HUES48 (cell line): ENCODE measurements at regions not wholly inside any gene's neighbourhood (a gene's known extent, or its start where the extent isn't known, plus 50 kb on each side); places are given as distances from the start of the nearest gene placed in this dataset.

Experiments used
- H3K27ac ChIP-seq: one replicate; pipeline ENCODE4 v1.7.0; 2013; ENCODE audit warnings: low read depth, low read length, inconsistent platforms
- H3K27me3 ChIP-seq: 2 replicates; pipeline ENCODE4 v1.6.1; 2013; ENCODE audit warnings: mild to moderate bottlenecking, low read length; ENCODE audit not compliant: control insufficient read depth, insufficient read depth
- H3K36me3 ChIP-seq: 2 replicates; pipeline ENCODE4 v1.6.1; 2013; ENCODE audit warnings: low read length; ENCODE audit not compliant: control insufficient read depth, insufficient read depth
- H3K4me1 ChIP-seq: 2 replicates; pipeline ENCODE4 v1.6.1; 2013; ENCODE audit warnings: mild to moderate bottlenecking, low read length; ENCODE audit not compliant: control insufficient read depth, insufficient read depth
- H3K4me3 ChIP-seq: 2 replicates; pipeline ENCODE4 v1.5.1; 2013; ENCODE audit warnings: mild to moderate bottlenecking, low read depth, low read length
- H3K9ac ChIP-seq: 2 replicates; pipeline ENCODE4 v1.6.1; 2013; ENCODE audit warnings: mild to moderate bottlenecking, low read depth, low read length, moderate library complexity
- H3K9me3 ChIP-seq: 2 replicates; pipeline ENCODE4 v1.6.1; 2013; ENCODE audit warnings: low read length; ENCODE audit not compliant: control insufficient read depth, insufficient read depth

DNA sequence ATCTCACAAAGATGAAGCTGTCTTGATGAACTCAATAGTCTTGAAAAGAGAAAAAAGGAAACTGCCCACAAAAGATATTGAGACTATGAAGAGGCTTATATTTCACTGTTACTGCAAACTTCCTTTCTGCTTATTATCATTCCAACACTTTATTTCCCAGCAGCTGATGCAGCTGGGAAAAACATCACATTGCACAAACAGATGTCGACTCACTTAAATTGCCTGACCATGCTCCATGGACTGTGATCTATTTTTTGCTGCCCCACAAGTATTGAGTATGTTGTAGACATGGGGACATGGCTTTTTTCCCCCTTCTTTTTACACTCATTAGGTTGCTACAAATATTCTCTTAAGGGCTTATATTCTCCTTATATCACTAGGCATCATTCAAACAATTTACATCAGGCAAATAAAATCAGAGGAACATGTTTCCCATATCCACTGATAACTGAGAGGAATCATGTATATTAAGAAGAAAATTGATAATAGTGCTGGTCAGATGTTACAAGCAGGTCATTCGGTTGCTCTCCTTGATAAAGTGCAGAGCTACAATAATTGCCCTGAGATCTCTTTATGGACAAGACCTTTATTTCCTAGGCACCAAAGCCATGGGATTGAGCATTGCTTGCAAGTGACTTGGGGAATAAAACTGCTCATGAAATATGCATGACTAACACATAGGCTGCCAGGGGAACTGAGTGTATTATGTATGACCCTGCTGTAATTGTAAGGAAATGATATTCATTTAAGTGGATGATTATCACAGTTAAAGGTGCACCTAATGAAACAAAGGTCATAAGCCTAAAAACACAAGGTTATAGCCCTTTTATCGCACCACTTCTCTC, 509.9 kb downstream of the ZNF608 start:
- H3K36me3 ChIP-seq = no peaks in the 10 kb centered on the region
- no peak overlapping the region for H3K4me3 ChIP-seq
- H3K27ac ChIP-seq = no peak overlapping the region
- no peaks in the 10 kb centered on the region for H3K9me3 ChIP-seq
- H3K9ac ChIP-seq = no peak overlapping the region
- H3K4me1 ChIP-seq = peaks cover 48% of the 10 kb centered on the region
- H3K27me3 ChIP-seq = no peaks in the 10 kb centered on the region

DNA sequence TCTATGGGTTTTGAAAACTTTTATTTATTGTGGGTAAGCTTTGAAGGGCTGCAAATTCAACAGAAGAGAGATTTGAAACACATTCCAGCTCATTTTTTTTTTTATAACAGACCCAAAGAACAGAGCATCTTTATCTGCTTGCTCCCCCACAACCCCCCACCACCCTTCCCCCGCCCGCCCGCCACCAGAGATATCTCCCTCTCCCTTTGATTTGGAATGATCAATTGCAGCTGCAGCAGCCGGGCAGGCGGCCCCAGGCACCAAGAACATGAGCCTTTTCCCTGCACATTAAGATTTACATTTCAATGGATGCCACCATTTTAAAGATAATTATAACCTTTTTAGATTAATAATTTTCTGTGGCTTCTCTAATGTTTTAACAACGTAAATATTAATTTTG, 510.9 kb downstream of the ZNF608 start:
- Histone ChIP-seq H3K4me1 (peaks cover 51% of the 10 kb centered on the region), H3K27ac (peak overlapping the region; percentile 89)

DNA sequence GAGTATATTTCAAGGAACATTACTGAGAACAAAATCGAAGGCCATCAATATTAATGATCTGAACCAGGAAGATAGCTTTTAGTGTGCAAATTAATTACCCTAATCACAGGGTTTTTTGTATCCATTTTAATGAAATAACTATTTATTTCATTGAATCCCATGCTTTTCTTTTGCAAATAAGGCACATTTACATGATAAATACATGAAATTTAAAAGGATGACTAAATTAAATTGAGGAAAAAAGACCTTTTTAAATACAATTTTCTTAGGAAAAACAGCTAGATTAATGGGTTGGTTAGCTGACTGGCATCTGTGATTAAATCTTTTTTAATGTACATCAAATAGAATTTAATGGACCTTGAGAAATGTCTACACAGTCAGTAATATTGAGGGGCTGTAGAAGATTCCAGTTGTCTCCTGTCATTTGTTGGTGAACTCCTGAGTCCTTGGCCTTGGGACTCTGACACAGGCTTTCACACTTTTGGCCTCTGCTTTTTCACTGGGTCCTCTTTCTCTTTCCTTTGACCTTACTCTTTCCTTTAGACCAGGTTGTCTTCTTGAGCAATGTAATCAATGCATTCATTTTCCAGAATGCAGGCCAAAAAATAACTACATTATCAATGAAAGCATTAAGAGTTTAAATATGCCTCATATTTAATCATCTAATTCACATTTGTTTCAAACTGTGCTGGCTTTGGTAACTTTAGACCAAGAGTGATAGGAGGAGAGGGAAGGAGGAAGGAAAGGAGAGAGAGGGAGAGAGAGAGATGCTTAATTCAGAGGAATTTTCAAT, 511.5 kb downstream of the ZNF608 start:
- peaks cover 51% of the 10 kb centered on the region for H3K4me1 ChIP-seq
- H3K9ac ChIP-seq = peak overlapping the region; percentile 18; the same call in 1 of the 2 replicates
- no peaks in the 10 kb centered on the region for H3K9me3 ChIP-seq
- 0 out of 2 replicates have a peak overlapping the region, but pooled peaks have one; percentile 28 for H3K4me3 ChIP-seq
- H3K27ac ChIP-seq = peak overlapping the region; percentile 89
- no peaks in the 10 kb centered on the region for H3K27me3 ChIP-seq
- H3K36me3 ChIP-seq = no peaks in the 10 kb centered on the region

More for the DNA sequence above, 510.9 kb downstream of the ZNF608 start:
- H3K36me3 ChIP-seq = no peaks in the 10 kb centered on the region
- no peaks in the 10 kb centered on the region for H3K9me3 ChIP-seq
- no peak overlapping the region for H3K4me3 ChIP-seq
- no peaks in the 10 kb centered on the region for H3K27me3 ChIP-seq
- no peak overlapping the region for H3K9ac ChIP-seq

DNA sequence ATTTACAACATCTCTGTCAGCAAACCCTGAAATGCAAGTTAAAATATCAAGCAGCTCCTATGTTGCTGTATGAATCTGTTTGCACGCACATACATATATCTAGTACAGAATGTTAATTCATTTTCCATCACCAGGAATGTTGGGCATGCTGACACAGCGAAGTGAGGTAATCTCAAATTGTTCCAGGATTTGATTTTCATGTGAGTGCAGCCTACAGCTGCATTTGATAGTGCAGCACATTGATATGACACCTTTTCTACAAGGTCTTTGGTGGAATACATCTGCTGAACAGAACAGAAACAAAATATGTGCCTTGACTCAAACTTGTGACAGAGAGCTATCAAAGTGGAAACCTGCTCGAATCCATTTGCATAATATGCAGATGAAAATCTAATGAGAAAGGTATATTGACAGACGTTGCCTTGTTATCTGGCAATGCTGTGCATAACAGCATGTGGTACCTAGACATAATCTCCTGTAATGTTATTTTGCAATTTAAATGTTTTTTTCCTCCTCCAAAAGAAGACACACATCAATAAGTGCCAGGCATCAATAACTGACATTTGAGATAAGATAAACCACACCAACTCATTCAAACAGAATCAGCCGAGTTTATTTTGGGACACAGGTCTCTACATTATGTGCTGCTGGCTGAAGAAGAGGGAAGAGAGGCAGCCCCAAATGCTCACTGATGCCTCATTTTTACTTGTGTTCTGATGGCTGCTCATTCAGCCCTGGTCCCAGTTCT, 512.2 kb downstream of the ZNF608 start:
- 0 out of 2 replicates have a peak overlapping the region, but pooled peaks have one; percentile 28 for H3K4me3 ChIP-seq
- H3K9ac ChIP-seq = no peak overlapping the region
- no peaks in the 10 kb centered on the region for H3K27me3 ChIP-seq
- H3K27ac ChIP-seq = peak overlapping the region; percentile 89
- H3K36me3 ChIP-seq = no peaks in the 10 kb centered on the region
- H3K4me1 ChIP-seq = peaks cover 51% of the 10 kb centered on the region
- H3K9me3 ChIP-seq = peaks cover 2% of the 10 kb centered on the region; the same call in 1 of the 2 replicates

DNA sequence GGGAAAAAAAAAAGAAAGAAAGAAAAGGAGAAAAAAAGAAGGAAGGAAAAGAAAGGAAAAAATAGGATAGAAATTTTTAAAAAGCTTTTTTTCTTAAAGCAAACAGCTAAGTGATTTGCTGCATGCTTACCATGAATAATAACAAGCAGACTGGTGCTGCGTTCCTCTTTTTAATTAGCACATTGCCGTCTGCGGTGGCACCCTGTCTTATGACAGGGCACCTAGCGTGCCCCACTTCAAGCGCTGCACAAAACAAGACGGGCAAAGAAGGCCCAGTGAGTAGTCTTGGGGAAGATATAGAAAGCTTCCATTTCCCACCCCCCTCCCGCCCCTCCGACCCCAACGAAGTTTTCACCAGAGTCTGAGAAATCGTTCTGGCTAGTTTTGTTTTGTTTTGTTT, 513.9 kb downstream of the ZNF608 start:
- H3K9me3 ChIP-seq = peaks cover 10% of the 10 kb centered on the region
- H3K4me1 ChIP-seq = peaks cover 51% of the 10 kb centered on the region
- no peak overlapping the region for H3K4me3 ChIP-seq
- no peak overlapping the region for H3K9ac ChIP-seq
- no peaks in the 10 kb centered on the region for H3K36me3 ChIP-seq
- no peaks in the 10 kb centered on the region for H3K27me3 ChIP-seq
- no peak overlapping the region for H3K27ac ChIP-seq

DNA sequence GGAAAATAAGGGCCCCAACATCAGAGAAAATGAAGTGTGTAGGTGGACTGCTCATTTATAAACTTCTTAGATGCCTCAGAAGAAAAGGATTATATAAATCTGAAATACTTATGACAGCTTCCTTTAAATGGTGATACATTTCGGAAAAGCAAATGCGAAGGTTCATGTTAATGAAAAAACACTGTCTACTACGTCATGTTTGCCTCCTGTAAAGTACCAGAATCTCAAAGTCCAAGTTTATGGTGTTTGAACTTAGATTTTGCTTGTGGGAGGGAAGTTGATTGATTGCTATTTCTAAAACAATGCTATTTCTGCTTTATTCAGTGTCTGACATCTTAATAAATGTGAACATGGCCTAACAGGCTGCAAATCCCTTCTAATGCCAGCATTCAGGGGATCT, 514.6 kb downstream of the ZNF608 start:
- Histone ChIP-seq H3K4me3 (no peak overlapping the region), H3K27ac (no peak overlapping the region), H3K4me1 (peaks cover 43% of the 10 kb centered on the region), H3K9ac (no peak overlapping the region), H3K36me3 (no peaks in the 10 kb centered on the region), H3K27me3 (no peaks in the 10 kb centered on the region), H3K9me3 (peaks cover 10% of the 10 kb centered on the region)

DNA sequence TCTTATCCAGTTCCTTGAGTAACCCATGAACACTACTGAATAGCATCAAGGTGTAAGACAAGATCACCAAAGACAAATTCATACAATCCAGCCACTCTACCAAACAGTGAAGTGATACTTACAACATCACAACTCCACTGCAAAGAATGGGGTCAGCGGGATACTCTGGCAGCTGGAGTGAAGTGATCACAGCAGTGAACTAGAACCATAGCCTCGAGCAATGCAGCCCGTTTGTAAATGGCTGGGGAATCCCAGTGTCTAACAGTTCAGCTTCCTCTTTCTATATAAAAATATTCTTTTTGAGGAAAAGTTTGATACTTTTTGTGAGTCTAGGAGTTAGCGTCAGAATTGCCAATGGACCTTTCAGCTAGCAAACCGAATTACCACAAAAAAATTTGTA, 515.2 kb downstream of the ZNF608 start:
- Histone ChIP-seq H3K27ac (no peak overlapping the region), H3K4me1 (peaks cover 38% of the 10 kb centered on the region), H3K9me3 (peaks cover 10% of the 10 kb centered on the region)

DNA sequence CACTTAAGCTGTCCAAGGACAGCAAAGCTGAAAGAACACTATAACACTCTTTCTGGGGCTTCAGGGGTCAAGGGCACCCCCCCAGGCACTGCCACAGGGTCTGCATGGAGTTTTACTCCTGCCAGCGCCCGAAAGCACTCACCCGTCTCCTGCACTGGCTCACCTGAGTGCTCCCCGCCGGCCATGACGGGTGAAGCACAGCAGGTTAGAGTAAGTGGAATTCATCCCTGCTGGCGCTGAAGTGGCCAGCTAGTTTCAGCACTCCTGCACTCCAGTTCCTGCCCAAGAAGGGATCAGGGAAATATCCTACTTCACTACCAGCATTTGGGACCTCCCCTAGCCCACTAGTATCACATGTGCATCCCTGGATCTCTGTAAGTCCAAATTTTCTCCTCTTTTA, 516.0 kb downstream of the ZNF608 start:
- Histone ChIP-seq H3K27me3 (no peaks in the 10 kb centered on the region), H3K9me3 (peaks cover 10% of the 10 kb centered on the region), H3K9ac (no peak overlapping the region), H3K4me1 (peaks cover 32% of the 10 kb centered on the region), H3K4me3 (no peak overlapping the region), H3K27ac (no peak overlapping the region), H3K36me3 (no peaks in the 10 kb centered on the region)

More for the DNA sequence above, 515.2 kb downstream of the ZNF608 start:
- Histone ChIP-seq H3K27me3 (no peaks in the 10 kb centered on the region), H3K36me3 (no peaks in the 10 kb centered on the region), H3K9ac (no peak overlapping the region), H3K4me3 (no peak overlapping the region)

DNA sequence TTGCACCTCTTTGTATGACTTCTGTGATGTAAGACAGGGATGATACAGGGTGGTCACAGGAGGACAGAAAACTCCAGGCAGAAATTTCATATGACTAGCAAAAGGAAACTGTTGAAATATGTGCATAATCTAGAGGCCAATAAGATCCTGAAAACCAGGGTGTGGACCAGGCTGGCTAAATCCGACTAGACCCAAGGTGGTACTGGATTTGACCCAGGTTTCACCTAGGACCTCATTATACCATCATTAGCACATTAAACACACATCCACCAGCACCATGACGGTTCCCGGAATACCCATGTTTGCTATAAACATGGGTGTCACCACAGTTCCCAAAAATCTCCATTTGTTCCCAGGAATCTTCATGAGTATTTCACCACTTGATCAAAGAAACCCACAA, 517.1 kb downstream of the ZNF608 start:
- Histone ChIP-seq H3K9me3 (peaks cover 10% of the 10 kb centered on the region), H3K4me1 (peaks cover 20% of the 10 kb centered on the region), H3K27ac (no peak overlapping the region), H3K9ac (no peak overlapping the region), H3K36me3 (no peaks in the 10 kb centered on the region), H3K4me3 (no peak overlapping the region), H3K27me3 (no peaks in the 10 kb centered on the region)

DNA sequence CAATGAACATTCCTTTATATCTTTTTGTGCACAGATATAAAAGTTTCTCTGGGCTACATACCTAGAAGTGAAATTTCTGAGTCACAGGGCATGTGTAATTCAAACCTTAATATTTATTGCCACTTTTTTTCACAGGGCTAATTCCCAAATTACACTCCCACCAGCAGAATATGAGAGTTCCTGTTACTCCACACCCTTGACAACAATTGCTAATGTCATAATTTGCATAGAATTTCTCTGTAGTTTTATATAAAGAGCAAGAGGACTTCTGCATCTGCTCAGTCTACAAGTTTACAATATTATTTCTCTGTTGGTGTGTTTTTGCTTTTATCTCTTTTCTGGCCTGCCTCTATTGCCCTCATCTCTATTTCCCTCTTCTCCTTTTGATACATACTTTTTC, 518.5 kb downstream of the ZNF608 start:
- Histone ChIP-seq H3K27me3 (no peaks in the 10 kb centered on the region), H3K9ac (no peak overlapping the region), H3K27ac (no peak overlapping the region), H3K9me3 (peaks cover 10% of the 10 kb centered on the region), H3K4me3 (no peak overlapping the region), H3K4me1 (peaks cover 10% of the 10 kb centered on the region; the same call in 1 of the 2 replicates), H3K36me3 (no peaks in the 10 kb centered on the region)
